Activated CD4-positive, alpha-beta T cell treated with anti-CD3 and anti-CD28 coated beads, Interleukin-2, Interleukin-6, amounts not matched to agents 100 ng/mL and 50 ng/mL, durations not matched to agents 16 hours and 8 hours (primary cell): ENCODE measurements at regions not wholly inside any gene's neighbourhood (a gene's known extent, or its start where the extent isn't known, plus 50 kb on each side); places are given as distances from the start of the nearest gene placed in this dataset.

Experiments used
- DNase-seq: peaks from one replicate; pipeline ENCODE4 v3.0.0-alpha.2; 2020

DNA sequence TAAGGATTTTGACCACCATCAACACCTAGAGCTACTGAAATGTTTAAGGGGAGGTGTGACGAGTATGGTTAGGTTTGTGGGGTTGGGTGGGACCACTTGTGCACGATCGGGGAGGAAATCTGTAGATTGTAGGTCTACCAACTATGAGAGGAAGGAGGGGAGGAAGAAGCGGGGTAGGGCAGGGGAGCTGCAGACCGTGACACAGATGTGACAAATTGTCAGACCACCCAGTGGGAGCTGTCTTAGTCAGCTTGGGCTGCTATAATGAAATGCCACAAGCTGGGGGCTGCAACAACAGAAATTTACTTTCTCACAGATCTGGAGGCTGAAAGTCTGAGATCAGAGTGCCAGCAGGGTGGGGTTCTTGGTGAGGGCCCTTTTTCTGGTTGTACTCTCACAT is 62.2 kb upstream of the ARGLU1 start:
- no peak for DNase-seq

DNA sequence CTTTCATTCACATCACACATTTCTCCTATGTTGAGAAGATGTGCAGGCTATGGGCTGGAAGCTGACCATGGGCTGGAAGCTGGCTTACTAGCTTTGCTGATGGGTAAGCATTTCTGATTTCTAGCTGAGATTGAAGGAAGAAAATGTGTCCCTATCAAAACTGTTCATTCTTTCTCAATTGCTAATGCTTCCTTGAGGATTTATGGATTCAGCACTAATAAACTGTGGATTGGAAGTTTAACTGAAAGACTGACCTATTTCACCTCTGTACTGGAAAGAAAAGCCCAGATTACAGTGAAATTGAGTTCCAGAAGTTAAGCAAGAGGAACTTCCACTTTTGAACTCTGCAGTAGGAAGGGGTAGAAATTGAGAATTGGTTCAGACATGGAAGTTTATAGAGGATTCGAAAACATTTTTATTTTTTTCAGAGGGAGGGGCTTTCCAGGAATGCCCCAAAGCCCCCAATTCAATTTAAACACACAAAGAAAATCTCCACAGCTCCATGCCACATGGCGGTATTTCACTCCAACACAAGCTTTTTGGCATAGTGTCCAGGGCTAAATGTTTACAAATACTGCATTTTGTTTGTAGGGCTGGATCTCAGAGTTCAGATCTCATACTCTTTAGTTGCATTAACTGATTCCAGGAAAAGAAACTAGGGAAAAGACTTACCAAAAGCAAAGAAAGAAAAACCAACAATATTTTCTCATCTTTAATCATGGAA is 61.2 kb upstream of the ARGLU1 start:
- DNase-seq = no peak

DNA sequence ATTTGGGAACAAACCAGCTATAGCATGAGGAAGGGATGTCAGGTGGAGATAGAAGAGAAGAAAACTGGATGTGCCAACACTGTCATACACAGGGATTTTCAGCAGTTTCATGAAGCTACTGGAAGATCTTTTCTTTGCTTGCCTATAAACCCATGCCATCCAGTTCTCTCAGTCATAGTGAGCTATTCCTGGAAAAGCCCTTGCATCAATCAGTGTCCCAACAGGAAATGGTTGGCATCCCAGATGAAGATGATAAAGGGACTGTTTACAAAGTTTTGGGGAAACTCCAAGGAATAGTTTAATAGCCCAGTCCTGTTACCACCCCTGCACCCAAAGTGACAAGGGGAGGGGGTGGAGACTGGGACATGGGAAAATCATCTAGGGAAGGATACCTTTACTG is 58.5 kb upstream of the ARGLU1 start:
- no peak for DNase-seq

DNA sequence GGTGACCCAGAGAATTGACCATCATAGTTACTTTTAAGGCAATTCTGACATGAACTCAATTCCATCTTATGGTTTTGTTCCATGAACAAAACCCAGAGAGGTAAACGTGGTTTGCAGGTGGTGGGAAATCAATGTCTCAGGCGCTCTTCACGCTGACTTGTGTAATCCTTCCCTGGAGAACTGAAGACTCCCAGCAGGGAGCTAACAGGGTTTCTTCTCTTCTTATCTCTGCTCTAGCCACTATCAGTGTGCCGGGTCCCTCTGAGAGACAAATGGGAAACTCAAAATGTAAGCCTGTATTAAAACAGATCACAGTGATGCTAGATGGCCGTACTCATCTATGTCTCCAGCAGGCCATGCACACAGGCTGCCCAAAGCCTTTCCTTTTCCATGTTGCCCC is 57.6 kb upstream of the ARGLU1 start:
- no peak for DNase-seq

DNA sequence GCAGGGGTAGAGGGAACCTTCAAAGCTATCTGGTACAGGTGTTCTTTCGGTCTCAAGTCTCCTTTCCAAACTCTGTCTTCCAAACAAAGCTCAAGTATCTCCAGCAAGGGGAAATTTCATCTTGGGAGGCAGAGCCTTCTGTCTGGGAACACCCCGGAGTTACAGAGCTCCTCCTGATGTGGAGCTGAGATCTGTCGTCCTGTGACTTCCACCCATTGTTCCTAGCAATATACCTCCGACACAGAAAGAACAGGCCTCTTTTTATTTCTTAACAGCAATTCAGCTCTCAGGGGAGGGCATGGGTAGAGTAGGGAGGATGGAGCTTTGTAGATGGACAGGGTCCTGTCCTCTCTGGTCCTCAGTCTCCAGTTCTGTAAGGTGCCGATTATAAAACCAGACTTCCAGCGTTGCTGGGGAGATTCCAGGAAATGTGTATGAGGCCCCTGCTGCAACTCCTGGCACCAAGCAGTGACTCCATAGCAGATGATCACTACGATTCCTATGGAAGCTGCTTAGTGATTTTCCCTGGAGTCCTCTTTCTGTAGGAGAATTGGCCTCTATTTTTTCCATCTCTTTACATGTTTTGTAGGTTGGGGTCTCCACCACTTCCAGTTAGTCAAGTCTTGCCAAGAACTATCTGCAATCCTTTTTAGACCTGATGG is 56.0 kb upstream of the ARGLU1 start:
- DNase-seq = no peak

DNA sequence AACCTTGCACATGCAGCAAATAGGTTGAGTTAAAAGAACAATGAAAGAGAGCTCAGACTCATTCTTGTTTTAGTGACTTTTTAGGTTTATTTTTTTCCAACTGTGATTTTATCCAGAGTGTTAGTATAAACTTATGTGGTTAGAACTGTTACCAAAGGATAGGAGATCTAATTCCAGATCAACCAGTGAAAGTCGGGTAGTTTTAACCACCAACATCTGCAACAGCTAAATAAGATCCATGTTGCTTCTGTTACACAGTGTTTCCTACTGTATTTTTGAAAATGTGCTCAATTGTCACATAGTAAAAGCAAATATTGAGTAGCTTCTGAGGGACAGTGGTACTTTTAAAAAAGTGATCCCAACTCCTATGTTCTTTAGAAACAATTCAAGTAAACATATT is 53.9 kb upstream of the ARGLU1 start:
- DNase-seq = no peak

DNA sequence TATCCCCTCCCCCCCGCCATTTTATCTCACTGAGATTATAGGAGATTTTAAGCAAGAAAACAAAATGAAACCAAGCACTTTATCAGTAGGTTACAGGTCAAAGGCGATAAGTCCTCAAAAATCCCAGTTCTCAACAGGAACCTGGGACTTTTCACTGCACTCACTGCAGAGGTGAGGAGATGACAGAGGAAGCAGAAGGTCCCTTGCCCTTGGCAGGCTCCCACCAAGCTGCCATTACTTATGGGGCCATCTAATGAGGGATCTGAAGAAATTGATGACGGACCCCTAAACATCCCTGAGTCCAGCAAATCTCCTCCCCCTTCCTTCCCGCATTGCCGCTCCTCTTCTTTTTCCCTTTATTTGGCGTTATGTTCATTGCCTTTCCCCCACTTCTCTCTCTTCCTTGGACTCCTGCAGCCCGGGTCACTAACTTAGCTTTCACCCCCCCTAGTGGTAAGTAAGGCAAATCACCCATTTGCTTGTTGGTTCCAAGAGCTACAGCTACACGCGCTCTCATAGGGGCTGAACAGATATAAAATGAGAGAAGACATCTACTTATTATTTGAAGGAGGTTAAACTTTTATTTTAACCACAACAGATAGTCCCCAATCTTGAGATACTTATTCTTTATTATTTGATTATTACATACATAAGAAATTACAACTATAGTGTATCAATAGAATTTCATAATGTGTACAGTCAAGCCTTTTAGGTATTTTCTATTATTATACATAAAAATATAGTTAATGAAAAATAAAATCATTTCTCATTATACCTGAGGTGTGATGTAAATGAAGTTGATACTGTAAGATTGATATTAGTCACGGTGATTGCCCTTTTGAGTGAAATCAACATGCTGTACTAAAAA is 52.0 kb upstream of the ARGLU1 start:
- DNase-seq = peak; percentile 40
